HG02642 (cell line): ENCODE measurements at regions not wholly inside any gene's neighbourhood (a gene's known extent, or its start where the extent isn't known, plus 50 kb on each side); places are given as distances from the start of the nearest gene placed in this dataset.
A peak's percentile ranks its signal among the peaks of the same experiment; 100 is the strongest.

ENCODE experiments used
- ATAC-seq: cut with Tn5 transposase; IDR thresholded peaks from one replicate; pipeline ENCODE4 v1.9.1; 2021; ENCODE audit warnings: mild to moderate bottlenecking; ENCODE audit not compliant: unreplicated experiment, poor library complexity

DNA sequence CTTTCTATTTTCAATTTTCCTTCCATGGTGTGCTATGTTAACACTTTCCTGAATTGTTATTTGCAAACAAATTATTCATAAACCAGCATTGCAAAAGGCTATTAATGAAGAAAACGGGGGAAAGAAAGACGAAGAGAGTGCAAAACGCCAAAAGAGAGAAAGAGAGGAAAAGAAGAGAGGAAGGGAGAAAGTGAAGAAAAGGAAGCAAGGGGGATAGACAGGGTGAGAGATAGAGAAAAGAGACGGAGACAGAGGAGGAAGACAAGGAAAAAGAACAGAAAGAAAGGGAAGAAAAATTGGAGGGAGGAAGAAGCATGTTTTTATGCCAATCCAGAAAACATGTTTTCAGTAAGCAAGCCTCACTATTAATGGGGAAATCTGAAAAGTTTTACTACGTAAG lies 310.6 kb downstream of the TFEC start:
- no peak for ATAC-seq

DNA sequence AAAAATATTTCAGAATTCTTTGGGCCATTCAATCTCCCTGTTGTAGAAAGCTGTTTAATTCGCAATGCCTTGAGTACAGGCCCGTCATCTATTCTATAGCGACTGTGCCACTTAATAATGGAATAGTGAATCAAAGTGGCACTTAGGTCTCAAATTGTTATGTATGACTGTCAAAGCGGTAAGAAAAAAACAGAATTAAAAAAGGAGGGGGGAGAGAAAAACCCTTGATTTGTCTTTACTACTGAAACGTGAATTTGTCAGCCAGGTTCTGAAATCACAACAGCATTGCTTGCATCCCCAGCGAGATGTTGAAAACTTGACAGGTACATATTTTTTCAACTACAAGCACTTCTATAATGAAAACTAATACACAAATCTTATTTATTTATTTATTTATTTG lies 320.9 kb downstream of the TFEC start:
- ATAC-seq = no peak

DNA sequence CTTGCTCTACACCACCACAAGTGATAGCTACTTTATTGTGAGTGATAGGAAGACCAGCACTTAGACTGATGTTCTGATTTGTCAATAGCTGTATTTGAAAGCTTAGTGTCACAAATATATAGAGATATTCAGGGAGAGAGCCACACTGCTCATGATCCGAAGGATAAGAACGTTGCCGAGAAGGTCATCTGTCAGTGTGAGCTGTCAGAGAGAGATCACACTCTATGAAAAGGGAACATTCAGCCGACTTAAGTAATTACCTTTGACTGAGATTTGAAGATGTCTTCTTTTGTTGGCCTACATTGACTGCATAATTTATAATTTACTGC lies 322.6 kb downstream of the TFEC start:
- ATAC-seq = no peak

DNA sequence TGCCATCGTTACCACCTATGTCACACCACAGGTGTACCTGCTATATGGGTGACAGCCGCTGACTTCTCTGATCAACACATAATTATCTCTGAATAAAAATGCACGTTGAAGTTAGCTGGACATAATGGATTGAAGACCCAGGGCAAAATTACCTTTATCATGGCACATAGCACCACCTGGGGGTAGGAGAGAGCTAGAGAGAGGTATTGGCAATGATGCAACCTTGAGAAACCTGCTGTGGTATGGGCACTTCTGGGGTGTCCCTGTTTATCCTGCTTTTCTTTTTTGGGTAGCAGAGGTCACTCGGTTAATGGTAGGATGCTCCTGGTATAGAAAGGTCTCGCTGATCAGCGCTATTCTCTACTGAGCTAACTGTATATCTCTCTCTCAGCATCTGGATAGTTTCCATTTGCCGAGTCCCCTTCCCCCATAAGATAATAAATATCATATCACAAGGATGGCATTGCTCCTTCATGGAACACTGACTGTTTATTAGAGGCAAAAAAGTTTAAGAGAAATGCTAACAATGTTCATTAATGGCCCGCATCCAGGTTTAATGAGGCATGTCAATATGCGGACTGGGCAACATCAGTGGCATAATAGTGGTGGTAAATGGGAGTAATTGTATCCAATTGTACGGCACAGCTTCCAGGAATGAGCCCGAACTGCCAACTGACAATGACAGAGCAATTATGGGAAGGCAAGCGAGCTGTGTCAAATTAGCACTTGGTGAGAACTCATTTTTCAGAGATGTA lies 323.1 kb downstream of the TFEC start:
- peak; percentile 46 for ATAC-seq

DNA sequence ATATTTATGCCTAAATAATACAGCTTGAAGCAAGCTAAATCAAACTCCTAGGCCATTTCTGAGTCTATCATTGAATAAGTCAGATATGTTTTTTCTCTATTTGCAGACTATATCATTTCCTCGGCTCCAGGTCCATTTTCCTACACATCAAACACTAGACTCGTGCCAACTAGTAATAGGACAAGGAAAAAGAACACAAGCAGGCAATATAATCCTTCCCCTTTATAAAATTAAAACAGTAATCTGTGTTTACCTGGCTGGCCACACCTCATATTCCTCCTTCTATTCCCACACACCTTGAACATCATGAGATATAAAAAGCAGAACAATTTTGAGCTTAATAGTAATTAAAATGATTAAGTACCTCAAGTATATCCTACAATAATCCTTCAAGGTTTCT lies 325.7 kb downstream of the TFEC start:
- ATAC-seq = no peak

DNA sequence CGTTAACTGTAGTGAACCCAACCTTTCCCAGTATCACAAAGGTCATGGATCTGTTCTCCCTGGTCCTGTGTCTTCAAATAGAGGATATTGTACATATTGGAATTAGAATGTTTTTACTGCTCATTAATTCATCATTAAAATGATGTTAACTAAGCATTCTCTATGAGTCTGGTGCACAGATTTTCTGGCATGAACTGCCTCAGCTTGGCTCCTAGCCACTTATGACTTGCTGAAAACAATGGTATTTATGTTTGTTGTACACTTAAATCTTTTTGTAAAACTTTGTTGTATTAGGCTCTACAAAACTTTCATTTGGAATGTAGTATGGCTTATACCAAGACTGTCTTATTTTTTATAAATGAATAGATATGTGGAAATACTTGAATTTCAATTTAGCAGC lies 329.4 kb downstream of the TFEC start:
- no peak for ATAC-seq

DNA sequence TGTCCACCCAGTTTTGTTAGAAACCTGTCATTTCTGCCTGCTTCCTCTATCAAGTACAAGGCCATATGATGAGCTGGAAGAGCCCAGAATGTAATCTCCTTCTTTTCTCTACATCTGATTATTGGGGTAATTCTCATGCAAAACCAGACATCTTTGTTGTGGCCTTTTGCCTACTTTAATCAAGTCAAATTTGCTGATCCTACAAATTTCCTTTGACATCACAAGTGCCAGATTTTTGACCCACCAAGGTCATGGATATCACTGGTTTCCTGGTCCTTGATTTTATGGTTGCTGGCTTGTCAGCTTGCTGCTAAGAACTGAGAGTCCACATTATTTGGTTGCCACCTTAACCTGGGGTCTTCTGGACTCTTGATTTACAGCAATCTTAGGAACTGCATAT lies 336.1 kb downstream of the TFEC start:
- ATAC-seq = no peak

DNA sequence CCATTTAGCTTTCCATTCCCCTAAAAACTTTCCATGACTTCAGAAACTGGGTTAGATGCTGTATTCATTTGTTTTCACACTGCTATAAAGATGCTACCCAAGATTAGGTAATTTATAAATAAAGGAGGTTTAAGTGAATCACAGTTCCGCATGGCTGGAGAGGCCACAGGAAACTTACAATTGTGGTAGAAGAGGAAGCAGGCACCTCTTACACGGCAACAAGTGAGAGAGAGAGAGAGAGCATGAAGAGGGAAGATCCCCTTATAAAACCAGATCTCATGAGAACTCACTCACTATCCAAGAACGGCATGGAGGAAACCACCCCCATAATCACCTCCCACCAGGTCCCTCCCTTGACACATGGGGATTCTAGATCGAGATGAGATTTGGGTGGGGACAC lies 336.8 kb downstream of the TFEC start:
- no peak for ATAC-seq

DNA sequence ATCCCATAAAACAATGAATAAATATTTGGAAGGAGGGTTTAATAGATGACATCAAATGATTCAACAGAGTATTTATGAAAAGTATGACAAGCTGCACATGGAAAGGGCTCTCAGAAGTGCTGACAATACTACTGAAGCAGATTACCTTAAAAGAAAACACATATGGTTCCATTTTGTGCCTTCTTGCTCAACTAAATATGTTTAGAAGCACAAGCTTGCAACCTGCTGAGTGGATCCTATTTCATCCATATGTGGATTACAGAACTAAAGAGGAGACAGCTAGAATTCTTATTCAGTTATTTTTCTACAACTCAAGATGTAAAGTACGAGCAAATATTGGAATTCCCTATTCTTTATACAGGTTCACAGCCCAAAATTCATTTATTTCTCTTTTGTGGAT lies 340.6 kb downstream of the TFEC start:
- no peak for ATAC-seq

DNA sequence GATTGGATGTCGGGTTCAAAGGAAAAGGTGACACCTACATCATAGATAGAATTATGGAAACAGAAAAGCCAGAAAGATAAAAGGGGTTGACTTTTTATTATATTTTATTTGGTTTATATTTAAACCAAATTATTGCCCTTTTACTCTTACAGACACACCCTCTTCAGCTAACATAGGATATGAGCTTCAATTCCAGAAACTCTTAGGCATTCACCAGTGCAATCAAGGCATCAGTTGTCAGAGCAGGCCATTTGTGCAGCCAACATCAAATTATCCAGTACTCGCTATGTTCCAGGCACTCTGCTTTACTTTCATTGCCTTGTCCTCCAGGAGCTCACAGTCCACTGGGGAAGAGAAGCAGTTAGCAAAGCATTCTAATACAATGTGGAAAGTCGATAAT lies 347.5 kb downstream of the TFEC start:
- ATAC-seq = no peak

DNA sequence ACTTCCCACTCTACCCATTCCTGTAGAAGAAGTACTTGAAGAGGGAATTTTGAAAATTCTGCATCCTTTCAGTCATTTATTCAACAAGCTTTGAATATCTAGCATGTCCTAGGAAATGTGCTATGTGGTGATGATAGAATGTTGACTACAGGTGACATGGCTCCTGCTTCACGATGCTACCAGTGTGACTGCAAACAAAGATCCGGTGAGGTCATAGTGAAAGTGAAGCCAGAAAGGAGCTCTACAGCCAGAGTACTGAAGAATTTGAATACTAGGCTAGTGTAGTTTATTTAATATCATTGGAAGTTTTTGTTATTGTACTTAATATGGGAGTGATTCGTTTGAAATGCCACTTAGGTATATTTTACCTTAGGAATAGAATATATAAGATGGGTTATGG lies 348.1 kb downstream of the TFEC start:
- no peak for ATAC-seq

DNA sequence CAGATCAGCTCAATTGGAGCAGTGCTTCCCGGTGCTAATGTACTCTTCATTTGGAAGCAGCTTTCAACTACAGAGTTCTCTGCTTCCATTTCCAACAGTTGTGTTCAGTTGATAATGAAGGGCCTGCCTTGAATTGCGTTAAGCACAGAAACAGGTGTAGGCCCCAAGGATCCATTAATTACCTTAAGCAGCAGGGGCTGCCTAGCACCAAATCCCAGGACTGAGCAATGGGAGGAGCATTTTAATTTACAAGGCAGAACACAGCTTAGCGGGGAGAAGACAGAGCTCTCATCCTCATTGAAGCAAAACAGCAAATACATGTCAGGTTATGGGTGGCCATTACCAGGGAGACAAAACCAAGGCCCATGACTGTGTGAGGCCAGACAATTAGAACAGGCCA lies 349.6 kb downstream of the TFEC start:
- no peak for ATAC-seq

DNA sequence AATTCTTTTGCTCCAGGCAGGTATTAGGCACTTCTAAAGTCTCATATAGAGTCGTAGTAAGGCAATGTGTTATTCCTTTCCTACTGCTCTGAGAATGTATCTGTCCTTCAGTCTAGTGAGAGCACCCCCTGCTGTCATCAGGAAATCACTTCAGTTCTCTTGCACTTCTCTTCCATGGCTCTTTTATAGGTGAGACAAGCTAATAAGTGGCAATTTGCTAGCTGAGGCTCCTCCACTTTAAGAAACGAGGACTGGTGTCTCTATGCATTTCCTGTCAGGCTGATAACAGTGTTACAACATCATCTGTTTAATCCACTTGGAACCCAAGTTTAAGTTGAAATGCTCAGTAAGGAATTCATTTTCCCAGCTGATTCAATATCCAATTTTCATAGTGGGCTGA lies 350.6 kb downstream of the TFEC start:
- peak; percentile 83 for ATAC-seq

DNA sequence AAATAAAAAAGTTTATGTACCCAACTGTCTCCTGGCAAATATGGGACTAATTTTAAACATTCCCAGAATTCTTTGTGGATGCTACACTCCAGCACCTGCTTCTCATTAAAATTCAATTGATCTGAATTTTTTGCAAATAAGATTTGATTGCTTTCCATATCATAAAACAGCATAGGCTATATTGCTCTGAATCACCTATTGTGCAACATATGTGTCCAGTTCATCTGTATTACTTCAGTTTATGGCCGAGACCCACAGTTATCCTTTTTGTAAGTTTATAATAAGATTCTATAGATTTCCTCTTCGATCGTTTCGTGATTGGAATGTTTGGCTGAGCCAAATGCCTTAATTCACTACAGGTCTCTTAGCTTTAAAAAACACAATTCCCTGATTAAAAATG lies 351.1 kb downstream of the TFEC start:
- no peak for ATAC-seq

DNA sequence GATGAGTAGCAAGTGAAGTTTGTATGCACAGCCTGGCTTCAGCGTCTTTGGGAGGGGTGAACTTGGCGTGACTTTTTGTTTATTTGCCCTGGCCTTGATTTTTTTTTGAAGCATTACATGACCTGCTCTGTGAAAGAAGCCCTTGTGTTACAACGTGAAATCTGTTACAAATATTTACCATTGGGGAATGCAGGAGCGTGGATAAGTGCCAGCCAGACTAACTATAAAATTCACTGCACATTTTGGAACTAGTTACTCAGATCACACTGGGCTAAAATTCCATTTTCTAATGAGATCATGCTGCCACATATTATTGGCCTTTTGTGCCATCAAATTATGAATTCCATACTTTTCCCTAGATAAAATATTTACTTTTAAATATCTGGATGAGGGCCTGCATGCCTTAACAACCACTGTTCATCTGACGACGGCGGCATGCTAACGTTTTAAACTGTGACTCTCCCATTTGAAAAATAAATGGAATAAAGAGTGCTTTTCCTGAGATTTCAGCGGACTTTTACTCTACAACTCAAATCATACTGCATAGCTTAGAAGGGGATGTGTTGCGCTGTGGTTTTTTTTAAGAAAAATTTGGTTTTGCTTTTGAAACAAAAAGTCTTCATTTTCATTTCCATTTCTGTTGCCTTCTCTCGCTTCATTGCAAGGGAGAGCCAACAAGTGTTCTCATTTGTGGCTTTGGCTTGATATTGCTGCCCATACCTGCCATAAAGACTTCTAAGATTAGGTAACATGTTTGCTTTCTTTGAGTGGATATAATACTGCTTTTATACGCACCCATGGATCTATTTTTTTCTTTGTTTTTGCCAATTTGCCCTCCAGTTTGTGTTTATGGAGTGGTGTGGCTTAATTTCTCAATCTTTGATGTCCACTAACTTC lies 352.2 kb downstream of the TFEC start:
- no peak for ATAC-seq

DNA sequence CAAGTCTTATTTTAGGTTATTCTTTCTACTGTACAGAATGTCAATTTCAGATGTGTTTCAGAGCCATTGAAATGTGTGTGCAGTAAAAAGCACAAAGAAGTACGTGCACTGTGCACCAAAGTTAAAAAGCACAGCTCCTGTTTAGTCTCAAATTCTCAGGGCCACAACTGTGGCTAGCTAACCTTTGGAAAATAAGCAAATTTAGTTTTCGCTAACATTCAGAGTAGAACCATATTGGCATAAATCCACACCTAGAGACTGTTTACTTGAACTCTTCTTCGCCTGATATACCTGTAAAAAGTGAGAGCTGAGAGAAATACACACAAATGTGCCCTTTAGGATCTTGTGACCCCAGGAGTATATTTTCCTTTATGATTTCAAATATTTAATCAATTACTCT lies 353.9 kb downstream of the TFEC start:
- no peak for ATAC-seq

DNA sequence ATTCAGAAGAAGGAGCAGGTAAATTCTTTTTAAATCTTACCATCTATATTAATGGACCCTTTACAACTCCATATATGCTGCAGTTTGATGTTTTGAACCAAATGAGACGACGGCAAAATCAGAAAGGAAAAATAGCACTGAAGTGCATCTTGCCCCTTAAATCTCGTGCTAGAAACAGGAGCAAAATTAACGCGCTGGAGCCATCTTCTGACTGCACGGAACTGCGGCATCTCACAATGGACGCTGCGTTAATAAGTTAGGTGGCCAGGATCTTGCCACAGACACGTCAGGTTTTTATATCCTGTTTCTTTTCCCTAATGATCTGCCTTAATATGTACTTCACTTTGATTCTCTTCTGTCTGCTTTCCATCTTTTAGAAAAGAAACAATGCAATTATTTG lies 354.5 kb downstream of the TFEC start:
- no peak for ATAC-seq

DNA sequence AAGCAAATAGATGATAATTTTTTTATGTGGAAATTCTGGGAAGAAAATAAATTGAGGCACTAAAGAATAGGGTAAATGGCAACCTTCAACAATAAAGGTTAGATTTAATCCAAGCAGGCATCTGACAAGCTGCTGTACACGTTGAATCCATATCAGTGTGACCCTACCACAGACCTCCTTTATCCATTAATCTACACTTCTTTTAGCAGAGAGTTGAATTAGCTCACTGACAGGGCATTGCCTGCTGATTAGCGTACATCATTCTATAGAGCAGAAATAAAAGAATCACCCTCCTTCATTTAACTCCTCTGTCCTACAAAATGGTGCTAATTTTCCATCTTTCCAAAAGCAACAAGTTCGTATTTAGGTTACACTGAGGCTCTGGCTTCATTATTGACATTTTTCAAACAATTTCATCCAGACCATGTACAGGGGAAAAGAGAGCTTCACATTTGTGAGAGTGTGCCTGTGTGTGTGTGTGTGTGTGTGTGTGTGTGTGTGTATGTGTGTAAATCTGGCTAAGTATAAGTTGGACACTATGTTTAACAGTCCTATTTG lies 356.0 kb downstream of the TFEC start:
- no peak for ATAC-seq

DNA sequence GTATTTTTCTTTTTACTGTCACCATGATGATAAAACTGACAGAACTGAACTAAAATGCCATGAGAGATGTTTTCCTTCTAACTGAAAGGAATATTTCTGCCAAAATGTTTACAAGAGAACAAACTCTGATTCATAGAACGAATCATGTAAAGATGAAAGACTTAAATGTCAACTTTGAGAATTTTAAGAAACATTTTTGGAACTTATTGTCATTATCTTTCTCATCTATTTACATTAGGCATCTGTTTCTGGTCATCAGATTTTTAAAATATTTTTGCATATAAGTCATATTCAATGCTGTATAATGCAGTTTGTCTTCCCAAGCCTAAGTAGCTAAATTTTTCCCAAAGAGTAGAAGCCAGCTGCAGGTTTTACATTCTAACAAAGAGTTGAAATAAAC lies 358.5 kb downstream of the TFEC start:
- no peak for ATAC-seq

DNA sequence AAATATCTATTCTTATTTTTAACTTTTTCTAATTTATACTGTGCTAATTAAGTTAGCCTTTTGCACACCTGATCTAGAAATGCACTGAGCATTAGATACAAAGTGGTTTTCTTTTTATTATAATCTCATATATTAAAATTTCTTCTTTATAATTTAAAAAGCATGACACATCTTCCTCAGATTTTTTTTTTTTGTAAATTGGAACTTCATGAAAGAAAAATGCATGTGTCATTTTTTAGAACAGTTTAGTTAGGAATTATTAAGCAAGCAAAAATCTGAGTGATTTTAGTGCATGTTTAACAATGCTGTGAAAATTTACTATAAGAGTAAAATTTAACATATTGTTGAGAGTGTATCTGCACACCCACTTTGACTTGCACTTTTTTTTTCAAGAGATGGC lies 367.9 kb downstream of the TFEC start:
- ATAC-seq = no peak

DNA sequence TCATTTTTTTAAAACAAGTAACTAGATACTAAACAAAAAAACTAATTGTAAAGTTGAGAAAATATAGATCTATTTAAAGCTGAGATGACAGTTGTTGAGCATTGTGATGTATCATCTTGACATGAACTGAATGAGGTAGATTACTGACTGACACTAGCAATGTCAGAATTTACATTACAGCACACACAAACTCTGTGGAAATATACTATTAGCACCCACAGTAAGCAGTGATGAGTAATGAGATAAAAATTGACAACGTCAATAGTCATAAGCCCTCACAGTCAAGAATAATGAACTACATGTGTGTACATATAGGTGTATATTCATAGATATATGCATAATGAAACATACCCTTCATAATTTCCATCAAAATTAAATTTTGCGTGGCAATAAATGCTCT lies 368.4 kb downstream of the TFEC start:
- ATAC-seq = no peak

DNA sequence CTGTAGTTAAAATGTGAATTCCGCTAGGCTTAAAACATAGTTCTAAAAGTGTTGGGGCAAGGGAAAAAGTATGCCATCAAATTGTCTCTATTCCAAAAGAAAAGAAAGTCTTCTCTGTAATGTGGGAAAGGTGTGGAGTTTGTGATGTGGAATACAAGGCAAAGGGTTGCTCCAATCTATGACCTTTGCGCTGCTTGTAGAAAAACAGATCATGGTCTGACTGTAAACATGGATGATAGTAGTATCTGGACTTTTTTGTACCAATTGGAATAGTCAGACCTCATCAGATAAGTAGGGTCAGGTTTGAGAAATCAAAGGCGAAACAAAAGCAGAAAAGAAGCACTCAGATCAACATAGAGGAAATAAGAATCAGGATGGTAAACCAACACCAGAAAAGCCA lies 372.3 kb downstream of the TFEC start:
- ATAC-seq = no peak
